Neural cell (in vitro differentiated cells): ENCODE measurements at regions not wholly inside any gene's neighbourhood (a gene's known extent, or its start where the extent isn't known, plus 50 kb on each side); places are given as distances from the start of the nearest gene placed in this dataset.

Experiments used
- H2AFZ ChIP-seq: fragments of 200-600, 300-800 bp; sonication (generic), shearing (Covaris generic); 2 replicates; pipeline ENCODE4 v1.6.0; 2014; ENCODE audit warnings: low read depth, mild to moderate bottlenecking, antibody characterized with exemption, low read length, moderate library complexity
- H3F3A ChIP-seq: fragments of 200-600 bp; shearing (Covaris generic); 2 replicates; pipeline ENCODE4 v1.6.1; 2016; ENCODE audit warnings: mild to moderate bottlenecking, moderate library complexity, mixed read lengths, antibody characterized with exemption, low read length; ENCODE audit not compliant: insufficient read depth, poor library complexity, severe bottlenecking
- H3K27ac ChIP-seq: fragments of 200-600, 300-800 bp; sonication (generic), shearing (Covaris generic); 2 replicates; pipeline ENCODE4 v1.5.1; 2014; ENCODE audit warnings: mild to moderate bottlenecking, low read length, moderate library complexity
- H3K27me3 ChIP-seq: fragments of 300-800, 200-600 bp; sonication (generic), shearing (Covaris generic); 2 replicates; pipeline ENCODE4 v1.6.0; 2014; ENCODE audit warnings: mild to moderate bottlenecking, low read depth, low read length, moderate library complexity; ENCODE audit not compliant: insufficient read depth
- H3K36me3 ChIP-seq: fragments of 300-800, 200-600 bp; sonication (generic), shearing (Covaris generic); 2 replicates; pipeline ENCODE4 v1.5.1; 2014; ENCODE audit warnings: mild to moderate bottlenecking, antibody characterized with exemption, low read length, moderate library complexity; ENCODE audit not compliant: insufficient read depth
- H3K4me2 ChIP-seq: fragments of 300-800, 200-600 bp; sonication (generic), shearing (Covaris generic); 2 replicates; pipeline ENCODE4 v1.6.0; 2014; ENCODE audit warnings: mild to moderate bottlenecking, low read length
- H3K4me3 ChIP-seq: fragments of 300-800, 200-600 bp; sonication (generic), shearing (Covaris generic); 2 replicates; pipeline ENCODE4 v1.5.1; 2014; ENCODE audit warnings: mild to moderate bottlenecking, low read length, moderate library complexity
- H3K79me2 ChIP-seq: fragments of 200-600 bp; shearing (Covaris generic); replicated peaks from 2 replicates; pipeline ENCODE4 v1.6.0; 2014; ENCODE audit warnings: mild to moderate bottlenecking, low read length, moderate library complexity; ENCODE audit not compliant: insufficient read depth
- H3K9ac ChIP-seq: fragments of 300-800, 200-600 bp; sonication (generic), shearing (Covaris generic); 2 replicates; pipeline ENCODE4 v1.6.1; 2016; ENCODE audit warnings: mild to moderate bottlenecking, low read length, mixed read lengths
- H3K9me2 ChIP-seq: fragments of 200-600 bp; shearing (Covaris generic); 2 replicates; pipeline ENCODE4 v1.6.1; 2016; ENCODE audit warnings: mild to moderate bottlenecking, low read length, mixed read lengths; ENCODE audit not compliant: insufficient read depth
- H3K9me3 ChIP-seq: fragments of 200-600, 300-800 bp; sonication (generic), shearing (Covaris generic); 2 replicates; pipeline ENCODE4 v1.6.1; 2016; ENCODE audit warnings: mild to moderate bottlenecking, mixed run types, low read length, moderate library complexity, mixed read lengths
- H4K20me1 ChIP-seq: fragments of 200-600 bp; shearing (Covaris generic); 2 replicates; pipeline ENCODE4 v1.6.1; 2016; ENCODE audit warnings: mild to moderate bottlenecking, mixed run types; ENCODE audit not compliant: insufficient read depth
- CTCF ChIP-seq: fragments of 450-650 bp; IDR thresholded peaks from 2 replicates; pipeline ENCODE4 v1.5.1; 2014; ENCODE audit warnings: antibody characterized with exemption, mild to moderate bottlenecking, moderate library complexity; ENCODE audit not compliant: poor library complexity, severe bottlenecking
- EP300 ChIP-seq: fragments of 450-650 bp; conservative IDR thresholded peaks from 2 replicates; pipeline ENCODE4 v1.6.1; 2014; ENCODE audit warnings: antibody characterized with exemption, mild to moderate bottlenecking, moderate library complexity; ENCODE audit not compliant: poor library complexity, severe bottlenecking
- EZH2 ChIP-seq: fragments of 200-600, 300-800 bp; shearing (Covaris generic), sonication (generic); IDR thresholded peaks from 2 replicates; pipeline ENCODE4 v1.6.1; 2014; ENCODE audit warnings: antibody characterized with exemption, low read length, borderline replicate concordance, mild to moderate bottlenecking; ENCODE audit not compliant: insufficient read depth, poor library complexity, severe bottlenecking
- MXI1 ChIP-seq: fragments of 450-650 bp; conservative IDR thresholded peaks from 2 replicates; pipeline ENCODE4 v1.6.1; 2014; ENCODE audit warnings: antibody characterized with exemption, mild to moderate bottlenecking; ENCODE audit not compliant: poor library complexity, severe bottlenecking
- POLR2AphosphoS5 ChIP-seq: IDR thresholded peaks from 2 replicates; pipeline ENCODE4 v1.6.1; 2012
- RAD21 ChIP-seq: fragments of 450-650 bp; conservative IDR thresholded peaks from 2 replicates; pipeline ENCODE4 v1.6.1; 2014; ENCODE audit warnings: antibody characterized with exemption, mild to moderate bottlenecking, moderate library complexity
- REST ChIP-seq: IDR thresholded peaks from 2 replicates; pipeline ENCODE4 v1.6.1; 2012; ENCODE audit warnings: borderline replicate concordance
- SMC3 ChIP-seq: fragments of 450-650 bp; conservative IDR thresholded peaks from 2 replicates; pipeline ENCODE4 v1.6.1; 2014; ENCODE audit warnings: antibody characterized with exemption, mild to moderate bottlenecking, moderate library complexity; ENCODE audit not compliant: poor library complexity
- TAF1 ChIP-seq: IDR thresholded peaks from 2 replicates; pipeline ENCODE4 v1.6.1; 2012; ENCODE audit warnings: low read depth

GRCh38 chr14:62244221-62244620 lies 482.0 kb downstream of the SNAPC1 start:
- no peak overlapping the region for H3K9ac ChIP-seq
- no peak overlapping the region for H3K27ac ChIP-seq
- no peaks in the 10 kb centered on the region for H3F3A ChIP-seq
- no peaks in the 10 kb centered on the region for H3K9me3 ChIP-seq
- H4K20me1 ChIP-seq, result no peaks in the 10 kb centered on the region
- H3K4me2 ChIP-seq, result no peak overlapping the region
- no peaks in the 10 kb centered on the region for H3K79me2 ChIP-seq
- no peaks in the 10 kb centered on the region for H3K36me3 ChIP-seq
- no peaks in the 10 kb centered on the region for H3K27me3 ChIP-seq
- no peak for TF ChIP-seq EP300
- no peak for TF ChIP-seq POLR2AphosphoS5
- TF ChIP-seq RAD21, result no peak
- TF ChIP-seq TAF1, result no peak
- TF ChIP-seq SMC3, result no peak
- TF ChIP-seq MXI1, result no peak
- TF ChIP-seq EZH2, result no peak
- no peak for TF ChIP-seq REST
- no peak for TF ChIP-seq CTCF
- no peak overlapping the region for H3K4me3 ChIP-seq
- H2AFZ ChIP-seq, result no peak overlapping the region
- H3K9me2 ChIP-seq, result no peaks in the 10 kb centered on the region

- H3K27me3 ChIP-seq, result no peaks in the 10 kb centered on the region
- H3K9ac ChIP-seq, result no peak overlapping the region
- no peaks in the 10 kb centered on the region for H3K9me3 ChIP-seq
- H4K20me1 ChIP-seq, result no peaks in the 10 kb centered on the region
- no peaks in the 10 kb centered on the region for H3K9me2 ChIP-seq
- no peak overlapping the region for H3K4me2 ChIP-seq
- TF ChIP-seq CTCF (no peak), SMC3 (no peak), REST (no peak), POLR2AphosphoS5 (no peak), EZH2 (no peak)
- H3K4me3 ChIP-seq, result no peak overlapping the region
- H3K36me3 ChIP-seq, result no peaks in the 10 kb centered on the region
- H2AFZ ChIP-seq, result no peak overlapping the region
- H3F3A ChIP-seq, result no peaks in the 10 kb centered on the region
- H3K79me2 ChIP-seq, result no peaks in the 10 kb centered on the region
- no peak overlapping the region for H3K27ac ChIP-seq
These were observed 485.0 kb downstream of the SNAPC1 start for GRCh38 chr14:62247266-62247665.
